Sigmoid colon (tissue), 6 donors: ENCODE measurements at regions not wholly inside any gene's neighbourhood (a gene's known extent, or its start where the extent isn't known, plus 50 kb on each side); places are given as distances from the start of the nearest gene placed in this dataset.

ENCODE experiments used
- DNase-seq: peaks from one replicate; pipeline ENCODE4 v3.0.0-alpha.2; 2019
- H3K27ac ChIP-seq, 4 donors: fragments of 200-600 bp; sonication (generic); one replicate each; pipeline ENCODE4 v1.5.1; 2016 to 2019; ENCODE audit warnings: mild to moderate bottlenecking in 1 of 4
- H3K27me3 ChIP-seq, 3 donors: fragments of 200-600 bp; sonication (generic); one replicate each; pipeline ENCODE4 v1.5.1; 2019; ENCODE audit warnings: mild to moderate bottlenecking in 1 of 3
- H3K36me3 ChIP-seq, 4 donors: fragments of 200-600 bp; sonication (generic); one replicate each; pipeline ENCODE4 v1.5.1; 2016 to 2019
- H3K4me1 ChIP-seq, 4 donors: fragments of 200-600 bp; sonication (generic); one replicate each; pipeline ENCODE4 v1.5.1; 2017 to 2019
- H3K4me3 ChIP-seq, 4 donors: fragments of 200-600 bp; sonication (generic); one replicate each; pipeline ENCODE4 v1.5.1; 2017 to 2019; ENCODE audit warnings: mild to moderate bottlenecking in 2 of 4, moderate library complexity in 1 of 4
- H3K9me3 ChIP-seq, 4 donors: fragments of 200-600 bp in 3 of 4; sonication (generic) in 3 of 4; one replicate each; pipeline versions ENCODE4 v1.5.1 to v1.6.1; 2013 to 2019
- CTCF ChIP-seq, 4 experiments: fragments of 450-650 bp in 3 of 4; fragments of 200-600 bp in 1 of 4; IDR thresholded peaks; one replicate each; pipeline ENCODE4 v1.5.1; 2016 to 2019; ENCODE audit warnings: antibody characterized with exemption in 4 of 4, mild to moderate bottlenecking in 3 of 4, moderate library complexity in 2 of 4
- EP300 ChIP-seq, 4 donors: sonication (generic); formaldehyde crosslinking; IDR thresholded peaks; one replicate each; pipeline ENCODE4 v1.6.1; 2017; ENCODE audit warnings: antibody characterized with exemption in 4 of 4
- POLR2A ChIP-seq, 2 donors: fragments of 450-650 bp; IDR thresholded peaks; one replicate each; pipeline ENCODE4 v1.6.1; 2016; ENCODE audit warnings: antibody characterized with exemption in 2 of 2, mild to moderate bottlenecking in 2 of 2, moderate library complexity in 2 of 2
- POLR2AphosphoS5 ChIP-seq, 4 donors: sonication (generic); formaldehyde crosslinking; IDR thresholded peaks; one replicate each; pipeline ENCODE4 v1.6.1; 2017; ENCODE audit warnings: antibody characterized with exemption in 4 of 4
- WGBS, 2 donors: extraction: QIAGEN DNeasy Blood & Tissue Kit; methylation state at CpG; one replicate each; pipeline ENCODE4 v1.1.7; 2013; 5-methylcytosine and 5-hydroxymethylcytosine counted together
- intact Hi-C: fragments of 100-400 bp; cut with DNase I; formaldehyde crosslinking; loops from one replicate; pipeline ENCODE4 v1.15.1; 2023
- donor health status: healthy with polysubstance abuse.
- donor health status: healthy.

GRCh38 chr16:8397223-8397622 is 193.1 kb downstream of the TMEM114 start:
- H3K9me3 ChIP-seq, result no peaks in the 10 kb centered on the region
- WGBS, 2 donors, result 79 to 86% methylated on average over 5 of the region's 5 CpGs
- H3K27ac ChIP-seq, result no peak overlapping the region
- no peaks in the 10 kb centered on the region for H3K4me1 ChIP-seq
- no peaks in the 10 kb centered on the region for H3K36me3 ChIP-seq
- intact Hi-C loops, result no loop called here
- DNase-seq, result no peak
- no peak for TF ChIP-seq EP300 (IDR thresholded peaks at IDR 0.05)
- no peak for TF ChIP-seq POLR2A (IDR thresholded peaks at IDR 0.05)
- no peak for TF ChIP-seq POLR2AphosphoS5 (IDR thresholded peaks at IDR 0.05)
- no peak for TF ChIP-seq CTCF (IDR thresholded peaks at IDR 0.05)
- no peaks in the 10 kb centered on the region for H3K27me3 ChIP-seq
- H3K4me3 ChIP-seq, result no peak overlapping the region

DNA sequence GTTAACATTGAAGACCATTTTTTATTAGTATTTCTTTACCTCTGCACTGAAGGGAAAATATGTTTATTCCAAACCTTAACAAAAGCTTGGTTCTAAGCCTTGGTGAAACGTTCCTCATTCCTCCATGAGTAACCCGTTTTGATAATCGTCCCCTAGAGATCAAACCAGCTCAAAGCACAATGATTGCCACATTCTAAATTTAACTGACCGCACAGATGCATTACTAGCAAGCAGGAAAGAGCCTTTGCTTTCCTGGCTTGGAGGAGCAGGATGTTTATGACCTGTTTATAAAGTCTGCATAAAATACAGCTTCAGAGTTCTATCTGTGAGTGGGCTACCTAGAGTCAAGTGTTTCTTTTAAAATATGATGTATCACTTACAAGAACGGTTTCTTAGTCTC is 193.8 kb downstream of the TMEM114 start:
- TF ChIP-seq CTCF (IDR thresholded peaks at IDR 0.05), result no peak
- no peak for TF ChIP-seq POLR2AphosphoS5 (IDR thresholded peaks at IDR 0.05)
- TF ChIP-seq POLR2A (IDR thresholded peaks at IDR 0.05), result no peak
- TF ChIP-seq EP300 (IDR thresholded peaks at IDR 0.05), result no peak
- no peak for DNase-seq
- H3K4me1 ChIP-seq, result no peaks in the 10 kb centered on the region
- intact Hi-C loops, result no loop called here
- no peaks in the 10 kb centered on the region for H3K27me3 ChIP-seq
- H3K27ac ChIP-seq, result no peak overlapping the region
- no peak overlapping the region for H3K4me3 ChIP-seq
- no peaks in the 10 kb centered on the region for H3K36me3 ChIP-seq
- H3K9me3 ChIP-seq, result no peaks in the 10 kb centered on the region
- 49 to 53% methylated on average over 5 of the region's 5 CpGs for WGBS, 2 donors

DNA sequence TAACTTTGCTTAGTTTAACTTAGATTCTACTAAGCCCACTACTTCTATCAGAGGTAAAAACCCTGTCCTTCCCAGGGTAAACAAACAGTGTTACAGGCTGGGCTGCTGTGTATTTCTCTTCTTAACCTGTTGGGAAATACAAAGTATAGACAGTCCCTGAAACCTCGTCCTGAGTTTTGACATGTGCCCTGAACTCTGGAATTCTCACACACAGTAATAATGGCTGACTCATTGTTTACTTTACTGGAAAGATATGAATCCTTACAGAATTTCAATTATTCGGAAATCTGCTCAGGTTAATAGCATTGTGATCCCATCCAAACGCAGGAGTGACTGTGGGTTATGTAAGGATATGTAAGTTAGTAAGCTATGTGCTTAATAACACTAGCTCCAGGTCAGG is 199.1 kb downstream of the TMEM114 start:
- WGBS, 2 donors, result 15 to 58% methylated on average over 3 of the region's 3 CpGs
- no peaks in the 10 kb centered on the region for H3K9me3 ChIP-seq
- intact Hi-C loops, result no loop called here

GRCh38 chr16:8388684-8389083 is 201.6 kb downstream of the TMEM114 start:
- WGBS, 2 donors, result 87 to 91% methylated on average over 3 of the region's 3 CpGs
- no peak for DNase-seq
- H3K27me3 ChIP-seq, result no peaks in the 10 kb centered on the region
- H3K9me3 ChIP-seq, result no peaks in the 10 kb centered on the region
- no peak overlapping the region for H3K27ac ChIP-seq
- intact Hi-C loops, result no loop called here
- H3K4me1 ChIP-seq, result no peaks in the 10 kb centered on the region
- TF ChIP-seq POLR2AphosphoS5 (IDR thresholded peaks at IDR 0.05) (no peak), EP300 (IDR thresholded peaks at IDR 0.05) (no peak), POLR2A (IDR thresholded peaks at IDR 0.05) (no peak), CTCF (IDR thresholded peaks at IDR 0.05) (no peak)
- H3K36me3 ChIP-seq, result no peaks in the 10 kb centered on the region
- H3K4me3 ChIP-seq, result no peak overlapping the region

More for the DNA sequence above, 199.1 kb downstream of the TMEM114 start:
- Histone ChIP-seq H3K27me3 (no peaks in the 10 kb centered on the region), H3K36me3 (no peaks in the 10 kb centered on the region), H3K4me1 (no peaks in the 10 kb centered on the region), H3K4me3 (no peak overlapping the region), H3K27ac (no peak overlapping the region)
- DNase-seq, result no peak
- TF ChIP-seq CTCF (IDR thresholded peaks at IDR 0.05) (no peak), POLR2A (IDR thresholded peaks at IDR 0.05) (no peak), EP300 (IDR thresholded peaks at IDR 0.05) (no peak), POLR2AphosphoS5 (IDR thresholded peaks at IDR 0.05) (no peak)

DNA sequence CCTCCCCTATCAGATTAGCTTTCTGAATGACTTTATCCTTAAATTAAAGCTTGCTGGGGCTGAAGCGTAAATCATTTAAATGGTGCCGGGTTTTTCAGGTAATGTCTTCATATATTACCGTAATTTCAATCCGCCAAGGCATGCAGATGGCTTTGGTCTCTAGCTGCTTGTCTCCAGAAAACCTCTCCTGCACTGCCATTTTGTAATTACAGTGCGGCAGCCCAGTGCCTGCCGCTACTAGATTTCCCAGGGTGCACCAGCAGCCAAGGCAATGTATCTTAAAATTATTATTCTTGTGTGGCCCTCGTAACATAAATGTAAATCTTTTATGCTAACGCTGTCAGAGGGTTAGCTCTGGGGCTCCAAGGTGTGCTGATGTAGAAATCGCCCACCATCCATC is 208.5 kb downstream of the TMEM114 start:
- no peaks in the 10 kb centered on the region for H3K9me3 ChIP-seq
- WGBS, 2 donors, result 95 to 96% methylated on average over 9 of the region's 9 CpGs
- H3K27ac ChIP-seq, result no peak overlapping the region
- no peaks in the 10 kb centered on the region for H3K27me3 ChIP-seq
- H3K4me3 ChIP-seq, result no peak overlapping the region
- no peak for DNase-seq
- intact Hi-C loops, result no loop called here
- no peaks in the 10 kb centered on the region for H3K36me3 ChIP-seq
- TF ChIP-seq POLR2A (IDR thresholded peaks at IDR 0.05) (no peak), CTCF (IDR thresholded peaks at IDR 0.05) (no peak), POLR2AphosphoS5 (IDR thresholded peaks at IDR 0.05) (no peak), EP300 (IDR thresholded peaks at IDR 0.05) (no peak)
- H3K4me1 ChIP-seq, result no peaks in the 10 kb centered on the region
